B cell (primary cell): ENCODE measurements at regions not wholly inside any gene's neighbourhood (a gene's known extent, or its start where the extent isn't known, plus 50 kb on each side); places are given as distances from the start of the nearest gene placed in this dataset.

Experiments used
- ATAC-seq: fragments of 200-7000 bp; cut with Tn5 transposase; one replicate; pipeline ENCODE4 v1.10.0; 2021; ENCODE audit warnings: low read depth, mild to moderate bottlenecking, moderate number of reproducible peaks, moderate library complexity
- CTCF ChIA-PET: fragments of 350-600 bp; sonication (Branson Sonifier 250); formaldehyde crosslinking; loops from one replicate; lab custom pipeline; 2021; ENCODE audit warnings: antibody characterized with exemption, inconsistent platforms; lab: Charles Lee
- POLR2A ChIA-PET: fragments of 350-600 bp; sonication (Branson Sonifier 250); formaldehyde crosslinking; loops from one replicate; lab custom pipeline; 2021; ENCODE audit warnings: antibody characterized with exemption; lab: Charles Lee
- DNase-seq: peaks from one replicate; pipeline ENCODE4 v3.0.0; 2013
- H2AFZ ChIP-seq: 2 replicates; pipeline ENCODE4 v1.6.1; 2012; ENCODE audit warnings: mild to moderate bottlenecking, low read depth, low read length; ENCODE audit not compliant: insufficient read depth, poor library complexity, severe bottlenecking
- H3K27ac ChIP-seq, 2 donors: 1 replicate in 1 of 2; 2 replicates in 1 of 2; pipeline ENCODE4 v1.5.1; 2012 to 2013; ENCODE audit warnings: low read length in 2 of 2, mild to moderate bottlenecking in 2 of 2, moderate library complexity in 1 of 2
- H3K27me3 ChIP-seq, 4 experiments: fragments of 200-600 bp in 1 of 4; sonication (generic) in 1 of 4; replicated peaks in 1 of 4; 1 replicate in 2 of 4; 2 replicates in 2 of 4; pipeline versions ENCODE4 v1.6.1 to v1.7.0; 2013 to 2016; ENCODE audit warnings: low read length in 3 of 4, mild to moderate bottlenecking in 2 of 4, mixed read lengths in 1 of 4, moderate library complexity in 1 of 4; ENCODE audit not compliant: insufficient read depth in 4 of 4, control insufficient read depth in 3 of 4; ENCODE audit errors: control extremely low read depth in 1 of 4
- H3K36me3 ChIP-seq, 2 experiments: replicated peaks in 1 of 2; 1 replicate in 1 of 2; 2 replicates in 1 of 2; pipeline versions ENCODE4 v1.6.1 to v1.7.1; 2013; ENCODE audit warnings: low read length in 1 of 2; ENCODE audit not compliant: insufficient read depth in 2 of 2, control insufficient read depth in 1 of 2; ENCODE audit errors: control extremely low read depth in 1 of 2, extremely low read depth in 1 of 2
- H3K4me1 ChIP-seq, 2 donors: fragments of 200-600 bp in 1 of 2; sonication (generic) in 1 of 2; 1 replicate in 1 of 2; 2 replicates in 1 of 2; pipeline versions ENCODE4 v1.5.1 to v1.6.1; 2013 to 2017; ENCODE audit warnings: low read length in 2 of 2; ENCODE audit not compliant: control insufficient read depth in 2 of 2, insufficient read depth in 2 of 2
- H3K4me2 ChIP-seq: replicated peaks from 2 replicates; pipeline ENCODE3; 2012; ENCODE audit warnings: mild to moderate bottlenecking, low read depth, low read length; ENCODE audit not compliant: poor library complexity, severe bottlenecking
- H3K4me3 ChIP-seq, 5 experiments: fragments of 200-600 bp in 1 of 5; sonication (generic) in 1 of 5; 1 replicate in 3 of 5; 2 replicates in 2 of 5; pipeline versions ENCODE4 v1.5.1 to v1.7.0; 2011 to 2016; ENCODE audit warnings: low read length in 4 of 5, mild to moderate bottlenecking in 4 of 5, low read depth in 2 of 5, control low read depth in 1 of 5, moderate library complexity in 1 of 5; ENCODE audit not compliant: insufficient read depth in 1 of 5; ENCODE audit errors: control extremely low read depth in 1 of 5, extremely low read depth in 1 of 5
- H3K79me2 ChIP-seq: fragments of 200-600 bp; sonication (generic); one replicate; pipeline ENCODE4 v1.6.0; 2016; ENCODE audit warnings: low read length; ENCODE audit not compliant: control insufficient read depth, insufficient read depth
- H3K9ac ChIP-seq: fragments of 200-600 bp; sonication (generic); 2 replicates; pipeline ENCODE4 v1.6.1; 2017; ENCODE audit warnings: mild to moderate bottlenecking, low read length, moderate library complexity
- H3K9me3 ChIP-seq, 3 donors: one replicate each; pipeline versions ENCODE4 v1.6.1 to v1.7.1; 2013; ENCODE audit warnings: low read length in 2 of 3; ENCODE audit not compliant: control insufficient read depth in 2 of 3, insufficient read depth in 1 of 3; ENCODE audit errors: control extremely low read depth in 1 of 3
- H4K20me1 ChIP-seq: 2 replicates; pipeline ENCODE4 v1.6.0; 2012; ENCODE audit warnings: mild to moderate bottlenecking, low read length; ENCODE audit not compliant: insufficient read depth, control insufficient read depth, poor library complexity, severe bottlenecking
- H3K27ac Mint-ChIP-seq: one replicate; pipeline ENCODE4 v1.8.0; 2021; ENCODE audit warnings: mixed read lengths
- H3K27me3 Mint-ChIP-seq: one replicate; pipeline ENCODE4 v1.8.0; 2021; ENCODE audit warnings: mixed read lengths
- H3K4me1 Mint-ChIP-seq: one replicate; pipeline ENCODE4 v1.8.0; 2021; ENCODE audit warnings: mixed read lengths
- H3K4me3 Mint-ChIP-seq: one replicate; pipeline ENCODE4 v1.8.0; 2021; ENCODE audit warnings: mixed read lengths
- H3K9me3 Mint-ChIP-seq: one replicate; pipeline ENCODE4 v1.8.0; 2022; ENCODE audit warnings: mixed read lengths; ENCODE audit not compliant: insufficient read depth
- EZH2 ChIP-seq: IDR thresholded peaks from 2 replicates; pipeline ENCODE4 v1.6.1; 2012; ENCODE audit warnings: borderline replicate concordance, low read depth, mild to moderate bottlenecking, moderate library complexity, low read length; ENCODE audit not compliant: insufficient read depth, poor library complexity, severe bottlenecking
- WGBS: methylation state at CpG from one replicate; pipeline ENCODE4 v1.1.5; 2013; ENCODE audit warnings: missing lambda C conversion rate; ENCODE audit not compliant: insufficient coverage; 5-methylcytosine and 5-hydroxymethylcytosine counted together
- intact Hi-C: fragments of 100-400 bp; cut with micrococcal nuclease; formaldehyde crosslinking; loops from one replicate; pipeline ENCODE4 v1.10.0; 2022
- TF ChIP-seq, protein P1 (sequence below): fragments of 200-600 bp; IDR thresholded peaks from one replicate; pipeline ENCODE4 v1.8.0; 2022; ENCODE audit warnings: antibody characterized with exemption, mild to moderate bottlenecking

GRCh38 chr1:199197695-199198094 is 558.9 kb downstream of the PTPRC start:
- no peaks in the 10 kb centered on the region for H3K36me3 ChIP-seq
- intact Hi-C loops, result no loop called here
- H3K4me1 Mint-ChIP-seq, result peaks cover 5% of the 10 kb centered on the region
- peaks cover 3% of the 10 kb centered on the region for H3K9me3 Mint-ChIP-seq
- WGBS, result no CpG with 5 or more reads among the region's 2 CpGs
- H3K9ac ChIP-seq, result no peak overlapping the region
- no peak overlapping the region for H3K4me2 ChIP-seq
- H3K4me3 Mint-ChIP-seq, result no peak overlapping the region
- no peaks in the 10 kb centered on the region for H4K20me1 ChIP-seq
- no peak for TF ChIP-seq EZH2
- TF ChIP-seq, protein P1, sequence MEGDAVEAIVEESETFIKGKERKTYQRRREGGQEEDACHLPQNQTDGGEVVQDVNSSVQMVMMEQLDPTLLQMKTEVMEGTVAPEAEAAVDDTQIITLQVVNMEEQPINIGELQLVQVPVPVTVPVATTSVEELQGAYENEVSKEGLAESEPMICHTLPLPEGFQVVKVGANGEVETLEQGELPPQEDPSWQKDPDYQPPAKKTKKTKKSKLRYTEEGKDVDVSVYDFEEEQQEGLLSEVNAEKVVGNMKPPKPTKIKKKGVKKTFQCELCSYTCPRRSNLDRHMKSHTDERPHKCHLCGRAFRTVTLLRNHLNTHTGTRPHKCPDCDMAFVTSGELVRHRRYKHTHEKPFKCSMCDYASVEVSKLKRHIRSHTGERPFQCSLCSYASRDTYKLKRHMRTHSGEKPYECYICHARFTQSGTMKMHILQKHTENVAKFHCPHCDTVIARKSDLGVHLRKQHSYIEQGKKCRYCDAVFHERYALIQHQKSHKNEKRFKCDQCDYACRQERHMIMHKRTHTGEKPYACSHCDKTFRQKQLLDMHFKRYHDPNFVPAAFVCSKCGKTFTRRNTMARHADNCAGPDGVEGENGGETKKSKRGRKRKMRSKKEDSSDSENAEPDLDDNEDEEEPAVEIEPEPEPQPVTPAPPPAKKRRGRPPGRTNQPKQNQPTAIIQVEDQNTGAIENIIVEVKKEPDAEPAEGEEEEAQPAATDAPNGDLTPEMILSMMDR, result no peak
- no peak overlapping the region for H3K27ac ChIP-seq
- no peak overlapping the region for H3K4me3 ChIP-seq
- no peak for DNase-seq
- H2AFZ ChIP-seq, result no peak overlapping the region
- POLR2A ChIA-PET, result no interaction called here
- H3K4me1 ChIP-seq, result peaks cover 0 to 3% of the 10 kb centered on the region in 2 donors
- no peaks in the 10 kb centered on the region for H3K27me3 ChIP-seq
- H3K27ac Mint-ChIP-seq, result no peak overlapping the region
- CTCF ChIA-PET, result no interaction called here
- H3K27me3 Mint-ChIP-seq, result peaks cover 3% of the 10 kb centered on the region
- H3K79me2 ChIP-seq, result no peaks in the 10 kb centered on the region
- peaks cover 0 to 4% (median 0%) of the 10 kb centered on the region in 3 donors for H3K9me3 ChIP-seq
- ATAC-seq, result no peak

- Mint-ChIP-seq H3K9me3 (peaks cover 2% of the 10 kb centered on the region), H3K27me3 (no peaks in the 10 kb centered on the region), H3K4me1 (peaks cover 6% of the 10 kb centered on the region), H3K27ac (no peak overlapping the region), H3K4me3 (no peak overlapping the region)
- H2AFZ ChIP-seq, result no peak overlapping the region
- ATAC-seq, result no peak
- no peaks in the 10 kb centered on the region for H3K36me3 ChIP-seq
- intact Hi-C loops, result no loop called here
- CTCF ChIA-PET, result no interaction called here
- no peak overlapping the region for H3K27ac ChIP-seq
- TF ChIP-seq, protein P1, result no peak
- no peak for TF ChIP-seq EZH2
- peaks cover 0 to 3% of the 10 kb centered on the region in 2 donors for H3K4me1 ChIP-seq
- POLR2A ChIA-PET, result no interaction called here
- no peaks in the 10 kb centered on the region for H3K79me2 ChIP-seq
- no peaks in the 10 kb centered on the region for H4K20me1 ChIP-seq
- H3K4me3 ChIP-seq, result no peak overlapping the region
- WGBS, result no CpG with 5 or more reads among the region's 3 CpGs
- peaks cover 0 to 4% (median 0%) of the 10 kb centered on the region in 3 donors for H3K9me3 ChIP-seq
- H3K4me2 ChIP-seq, result no peak overlapping the region
- no peaks in the 10 kb centered on the region for H3K27me3 ChIP-seq
- no peak overlapping the region for H3K9ac ChIP-seq
- no peak for DNase-seq
Measured at GRCh38 chr1:199202331-199202730, 563.5 kb downstream of the PTPRC start.
